B cell (primary cell): ENCODE measurements at regions not wholly inside any gene's neighbourhood (a gene's known extent, or its start where the extent isn't known, plus 50 kb on each side); places are given as distances from the start of the nearest gene placed in this dataset.

Experiments
- CTCF ChIP-seq: fragments of 200-600 bp; IDR thresholded peaks from one replicate; pipeline ENCODE4 v1.8.0; 2022; ENCODE audit warnings: antibody characterized with exemption, mild to moderate bottlenecking
- EZH2 ChIP-seq: IDR thresholded peaks from 2 replicates; pipeline ENCODE4 v1.6.1; 2012; ENCODE audit warnings: borderline replicate concordance, low read depth, mild to moderate bottlenecking, moderate library complexity, low read length; ENCODE audit not compliant: insufficient read depth, poor library complexity, severe bottlenecking

- TF ChIP-seq CTCF (no peak), EZH2 (no peak)
Observed at GRCh38 chr5:89336111-89336510, 453.1 kb upstream of the MEF2C start.
